Retinal pigment epithelial cell (primary cell): ENCODE measurements at regions not wholly inside any gene's neighbourhood (a gene's known extent, or its start where the extent isn't known, plus 50 kb on each side); places are given as distances from the start of the nearest gene placed in this dataset.

Experiments used
- DNase-seq: peaks from one replicate; pipeline ENCODE4 v3.0.0-alpha.2; 2010; ENCODE audit warnings: low read depth
- H3K4me3 ChIP-seq: 2 replicates; pipeline ENCODE4 v1.5.1; 2011; ENCODE audit warnings: mild to moderate bottlenecking, low read length, control low read depth, moderate library complexity
- CTCF ChIP-seq: conservative IDR thresholded peaks from 2 replicates; pipeline ENCODE4 v1.5.1; 2011; ENCODE audit warnings: low read depth, low read length, control low read depth, inconsistent platforms

DNA sequence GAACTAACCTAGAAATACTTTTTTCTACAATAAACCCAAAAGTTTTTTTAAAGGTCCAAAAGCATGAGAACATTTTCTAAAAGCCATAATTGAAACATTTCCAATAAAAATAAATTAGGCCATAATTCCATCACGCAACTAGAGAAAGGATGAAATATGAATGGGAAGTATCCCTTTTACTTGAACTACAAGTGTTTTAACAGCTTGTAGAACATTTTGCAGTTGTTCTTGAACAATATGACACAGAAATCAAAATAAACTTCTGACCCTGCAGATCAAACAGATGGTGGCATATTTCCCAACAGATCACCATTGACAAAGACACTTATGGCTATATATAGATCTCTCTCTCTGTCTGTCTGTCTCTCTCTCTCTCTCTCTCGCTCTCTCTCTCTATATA lies 624.4 kb downstream of the PSAT1 start:
- no peak for TF ChIP-seq CTCF
- no peak overlapping the region for H3K4me3 ChIP-seq
- DNase-seq = no peak

- no peak overlapping the region for H3K4me3 ChIP-seq
- no peak for DNase-seq
- no peak for TF ChIP-seq CTCF
These were observed 627.2 kb downstream of the PSAT1 start for GRCh38 chr9:78923966-78924659.

- no peak for DNase-seq
These were observed 630.4 kb downstream of the PSAT1 start for GRCh38 chr9:78927099-78927940.

GRCh38 chr9:78928625-78929405 lies 631.9 kb downstream of the PSAT1 start:
- no peak for DNase-seq
- no peak for TF ChIP-seq CTCF
- no peak overlapping the region for H3K4me3 ChIP-seq

More at GRCh38 chr9:78927099-78927940, 630.4 kb downstream of the PSAT1 start:
- H3K4me3 ChIP-seq = no peak overlapping the region
- TF ChIP-seq CTCF = no peak

- no peak for TF ChIP-seq CTCF
- H3K4me3 ChIP-seq = no peak overlapping the region
- no peak for DNase-seq
These were observed 633.4 kb downstream of the PSAT1 start for GRCh38 chr9:78930281-78930680.

- no peak for TF ChIP-seq CTCF
- H3K4me3 ChIP-seq = no peak overlapping the region
- peak; percentile 69 for DNase-seq
These were observed 636.1 kb downstream of the PSAT1 start for GRCh38 chr9:78932849-78933627.
